ENCODE measurements at regions not wholly inside any gene's neighbourhood (a gene's known extent, or its start where the extent isn't known, plus 50 kb on each side); places are given as distances from the start of the nearest gene placed in this dataset.

DNA sequence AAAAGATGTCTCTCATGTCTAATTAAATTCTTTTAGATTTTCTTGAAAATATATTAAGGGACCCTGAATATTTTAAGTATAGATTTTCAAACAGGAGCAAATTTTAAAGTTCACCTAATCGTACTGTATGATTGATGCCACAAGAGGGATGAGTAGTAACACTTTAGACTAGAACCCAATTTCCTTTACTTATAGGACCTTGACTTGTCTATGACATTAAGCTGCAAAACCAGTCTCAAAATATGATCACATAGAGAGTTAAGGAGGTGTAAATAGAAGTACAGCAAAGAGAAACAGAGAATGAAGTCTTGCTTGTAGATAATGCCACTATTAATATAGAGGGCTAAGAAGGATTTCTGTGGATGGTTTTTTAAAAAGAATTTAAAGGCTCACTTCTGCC lies 312.9 kb upstream of the PRR16 start:
- no peak overlapping the region for H3K4me3 ChIP-seq (ENCODE audit: low read depth, low read length, poor library complexity, severe bottlenecking)
- POLR2A ChIA-PET (ENCODE audit: low non-redundant PET) = no interaction called here
- H3K36me3 ChIP-seq (ENCODE audit: insufficient read depth, low read length, poor library complexity, severe bottlenecking) = no peaks in the 10 kb centered on the region
- DNase-seq (ENCODE audit: low spot score) = no peak
- TF ChIP-seq, protein P1, sequence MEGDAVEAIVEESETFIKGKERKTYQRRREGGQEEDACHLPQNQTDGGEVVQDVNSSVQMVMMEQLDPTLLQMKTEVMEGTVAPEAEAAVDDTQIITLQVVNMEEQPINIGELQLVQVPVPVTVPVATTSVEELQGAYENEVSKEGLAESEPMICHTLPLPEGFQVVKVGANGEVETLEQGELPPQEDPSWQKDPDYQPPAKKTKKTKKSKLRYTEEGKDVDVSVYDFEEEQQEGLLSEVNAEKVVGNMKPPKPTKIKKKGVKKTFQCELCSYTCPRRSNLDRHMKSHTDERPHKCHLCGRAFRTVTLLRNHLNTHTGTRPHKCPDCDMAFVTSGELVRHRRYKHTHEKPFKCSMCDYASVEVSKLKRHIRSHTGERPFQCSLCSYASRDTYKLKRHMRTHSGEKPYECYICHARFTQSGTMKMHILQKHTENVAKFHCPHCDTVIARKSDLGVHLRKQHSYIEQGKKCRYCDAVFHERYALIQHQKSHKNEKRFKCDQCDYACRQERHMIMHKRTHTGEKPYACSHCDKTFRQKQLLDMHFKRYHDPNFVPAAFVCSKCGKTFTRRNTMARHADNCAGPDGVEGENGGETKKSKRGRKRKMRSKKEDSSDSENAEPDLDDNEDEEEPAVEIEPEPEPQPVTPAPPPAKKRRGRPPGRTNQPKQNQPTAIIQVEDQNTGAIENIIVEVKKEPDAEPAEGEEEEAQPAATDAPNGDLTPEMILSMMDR (conservative IDR thresholded peaks at IDR 0.05; ENCODE audit: low read depth, low read length) = no peak
- TF ChIP-seq EZH2 (IDR thresholded peaks at IDR 0.05; ENCODE audit: borderline replicate concordance, low read depth, low read length, poor library complexity, severe bottlenecking) = no peak
- CTCF ChIA-PET = no interaction called here
- H3K4me1 ChIP-seq (ENCODE audit: insufficient read depth, low read length, poor library complexity, severe bottlenecking) = no peaks in the 10 kb centered on the region
- H3K27ac ChIP-seq (ENCODE audit: low read depth, low read length, poor library complexity, severe bottlenecking) = no peak overlapping the region
- no peaks in the 10 kb centered on the region for H3K9me3 ChIP-seq (ENCODE audit: low read depth, low read length, poor library complexity, severe bottlenecking)
- intact Hi-C loops (cut with micrococcal nuclease; ENCODE audit: unreplicated experiment) = no loop called here
- no TSS peak for BruUV-seq (replicated peaks)
- H3K27me3 ChIP-seq (replicated peaks; ENCODE audit: insufficient read depth, low read depth, low read length, poor library complexity) = no peaks in the 10 kb centered on the region

DNA sequence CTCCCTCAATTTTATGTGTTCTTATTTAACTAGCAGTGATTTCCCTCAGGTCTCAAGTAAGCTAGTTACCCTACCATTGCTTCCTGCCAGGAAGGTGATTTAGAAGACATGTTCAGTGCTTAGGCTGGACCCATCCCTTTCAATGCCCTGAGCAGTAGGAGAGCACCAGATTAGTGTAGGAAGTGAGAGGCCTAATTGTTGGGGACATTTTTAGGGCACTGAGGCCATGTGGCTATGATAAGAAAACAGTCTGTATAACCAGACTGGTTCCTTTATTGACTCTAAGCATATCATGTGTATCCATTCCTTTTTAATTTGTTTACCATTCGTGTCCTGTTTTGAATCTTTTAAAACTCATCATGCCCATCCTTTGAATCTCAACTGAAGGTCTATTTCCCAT lies 312.3 kb upstream of the PRR16 start:
- Histone ChIP-seq H3K9me3 (ENCODE audit: low read depth, low read length, poor library complexity, severe bottlenecking) (no peaks in the 10 kb centered on the region), H3K27ac (ENCODE audit: low read depth, low read length, poor library complexity, severe bottlenecking) (no peak overlapping the region), H3K4me3 (ENCODE audit: low read depth, low read length, poor library complexity, severe bottlenecking) (no peak overlapping the region), H3K27me3 (replicated peaks; ENCODE audit: insufficient read depth, low read depth, low read length, poor library complexity) (no peaks in the 10 kb centered on the region), H3K36me3 (ENCODE audit: insufficient read depth, low read length, poor library complexity, severe bottlenecking) (no peaks in the 10 kb centered on the region), H3K4me1 (ENCODE audit: insufficient read depth, low read length, poor library complexity, severe bottlenecking) (no peaks in the 10 kb centered on the region)
- BruUV-seq (replicated peaks) = no TSS peak
- TF ChIP-seq EZH2 (IDR thresholded peaks at IDR 0.05; ENCODE audit: borderline replicate concordance, low read depth, low read length, poor library complexity, severe bottlenecking) = no peak
- TF ChIP-seq, protein P1 (conservative IDR thresholded peaks at IDR 0.05; ENCODE audit: low read depth, low read length) = no peak
- POLR2A ChIA-PET (ENCODE audit: low non-redundant PET) = no interaction called here
- DNase-seq (ENCODE audit: low spot score) = no peak
- CTCF ChIA-PET = no interaction called here
- intact Hi-C loops (cut with micrococcal nuclease; ENCODE audit: unreplicated experiment) = no loop called here

DNA sequence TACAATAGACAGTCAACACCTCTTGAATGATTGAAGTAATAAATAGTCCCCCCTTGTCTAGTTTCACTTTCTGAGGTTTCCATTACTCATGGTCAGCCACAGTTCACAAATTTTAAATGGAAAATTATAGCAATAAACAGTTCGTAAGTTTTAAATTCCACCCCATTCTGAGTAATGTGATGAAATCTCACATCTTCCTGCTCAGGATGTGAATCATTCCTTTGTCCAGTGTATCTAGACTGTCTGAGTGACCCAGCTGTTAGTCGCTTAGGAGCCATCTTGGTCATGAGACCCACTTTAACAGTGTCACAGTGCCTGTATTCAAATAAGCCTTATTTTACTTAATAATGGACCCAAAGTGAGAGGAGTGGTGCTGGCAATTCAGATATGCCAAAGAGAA lies 311.6 kb upstream of the PRR16 start:
- BruUV-seq (replicated peaks) = no TSS peak
- TF ChIP-seq, protein P1 (conservative IDR thresholded peaks at IDR 0.05; ENCODE audit: low read depth, low read length) = no peak
- no peak for TF ChIP-seq EZH2 (IDR thresholded peaks at IDR 0.05; ENCODE audit: borderline replicate concordance, low read depth, low read length, poor library complexity, severe bottlenecking)
- Histone ChIP-seq H3K9me3 (ENCODE audit: low read depth, low read length, poor library complexity, severe bottlenecking) (no peaks in the 10 kb centered on the region), H3K4me3 (ENCODE audit: low read depth, low read length, poor library complexity, severe bottlenecking) (no peak overlapping the region), H3K4me1 (ENCODE audit: insufficient read depth, low read length, poor library complexity, severe bottlenecking) (no peaks in the 10 kb centered on the region), H3K27me3 (replicated peaks; ENCODE audit: insufficient read depth, low read depth, low read length, poor library complexity) (no peaks in the 10 kb centered on the region), H3K27ac (ENCODE audit: low read depth, low read length, poor library complexity, severe bottlenecking) (no peak overlapping the region), H3K36me3 (ENCODE audit: insufficient read depth, low read length, poor library complexity, severe bottlenecking) (no peaks in the 10 kb centered on the region)
- POLR2A ChIA-PET (ENCODE audit: low non-redundant PET) = no interaction called here
- no peak for DNase-seq (ENCODE audit: low spot score)
- CTCF ChIA-PET = no interaction called here
- intact Hi-C loops (cut with micrococcal nuclease; ENCODE audit: unreplicated experiment) = no loop called here
